ENCODE measurements at regions not wholly inside any gene's neighbourhood (a gene's known extent, or its start where the extent isn't known, plus 50 kb on each side); places are given as distances from the start of the nearest gene placed in this dataset.

DNA sequence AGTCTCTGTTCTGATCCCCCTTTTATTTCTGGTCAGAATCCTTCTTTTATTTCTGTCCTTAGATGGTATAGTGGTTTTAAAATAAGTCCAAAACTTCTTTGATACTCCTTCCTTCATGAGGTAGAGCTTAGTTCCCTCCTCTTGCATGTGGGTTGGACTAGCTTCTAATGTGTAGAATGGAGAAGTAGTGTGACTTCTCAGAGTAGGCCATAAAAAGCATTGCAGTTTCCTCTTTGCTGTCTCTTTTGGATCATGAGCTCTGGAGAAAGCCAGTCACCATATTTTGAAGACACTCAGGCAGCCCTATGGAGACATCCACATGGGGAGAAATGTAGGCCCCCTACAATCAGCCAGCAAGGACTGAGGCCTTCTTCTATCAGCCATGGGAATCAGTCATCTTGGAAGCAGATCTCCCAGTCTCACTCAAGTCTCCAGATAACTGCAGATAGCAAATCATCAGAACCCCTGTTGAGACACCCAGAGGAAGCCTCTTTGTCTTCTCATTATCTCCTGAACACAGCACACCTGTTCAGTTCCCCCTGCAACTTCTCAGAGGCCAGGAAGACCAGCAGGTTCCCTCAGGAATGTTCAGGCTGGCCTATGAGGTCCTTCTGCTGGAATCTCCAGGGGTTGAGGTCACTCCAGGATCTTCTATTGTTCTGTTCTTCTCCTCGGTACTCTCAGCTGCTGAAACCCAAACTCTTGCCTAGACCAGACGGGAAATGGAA, 511.9 kb upstream of the ZMIZ1 start:
- Histone ChIP-seq H3K4me3 (replicated peaks in 1 of 3) (no peak overlapping the region), H3K9me3 (no peaks in the 10 kb centered on the region), H3K27me3 (no peaks in the 10 kb centered on the region), H3K4me1 (peaks cover 11 to 20% of the 10 kb centered on the region in 2 donors), H3K27ac (no peak overlapping the region), H3K36me3 (no peaks in the 10 kb centered on the region)
- no peak for TF ChIP-seq POLR2A (IDR thresholded peaks at IDR 0.05)
- TF ChIP-seq, protein P1, sequence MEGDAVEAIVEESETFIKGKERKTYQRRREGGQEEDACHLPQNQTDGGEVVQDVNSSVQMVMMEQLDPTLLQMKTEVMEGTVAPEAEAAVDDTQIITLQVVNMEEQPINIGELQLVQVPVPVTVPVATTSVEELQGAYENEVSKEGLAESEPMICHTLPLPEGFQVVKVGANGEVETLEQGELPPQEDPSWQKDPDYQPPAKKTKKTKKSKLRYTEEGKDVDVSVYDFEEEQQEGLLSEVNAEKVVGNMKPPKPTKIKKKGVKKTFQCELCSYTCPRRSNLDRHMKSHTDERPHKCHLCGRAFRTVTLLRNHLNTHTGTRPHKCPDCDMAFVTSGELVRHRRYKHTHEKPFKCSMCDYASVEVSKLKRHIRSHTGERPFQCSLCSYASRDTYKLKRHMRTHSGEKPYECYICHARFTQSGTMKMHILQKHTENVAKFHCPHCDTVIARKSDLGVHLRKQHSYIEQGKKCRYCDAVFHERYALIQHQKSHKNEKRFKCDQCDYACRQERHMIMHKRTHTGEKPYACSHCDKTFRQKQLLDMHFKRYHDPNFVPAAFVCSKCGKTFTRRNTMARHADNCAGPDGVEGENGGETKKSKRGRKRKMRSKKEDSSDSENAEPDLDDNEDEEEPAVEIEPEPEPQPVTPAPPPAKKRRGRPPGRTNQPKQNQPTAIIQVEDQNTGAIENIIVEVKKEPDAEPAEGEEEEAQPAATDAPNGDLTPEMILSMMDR (IDR thresholded peaks at IDR 0.05): no peak
- intact Hi-C loops (cut with DNase I): no loop called here
- DNase-seq: no peak
- 95 to 96% methylated on average over 2 of the region's 2 CpGs for WGBS, 2 donors

DNA sequence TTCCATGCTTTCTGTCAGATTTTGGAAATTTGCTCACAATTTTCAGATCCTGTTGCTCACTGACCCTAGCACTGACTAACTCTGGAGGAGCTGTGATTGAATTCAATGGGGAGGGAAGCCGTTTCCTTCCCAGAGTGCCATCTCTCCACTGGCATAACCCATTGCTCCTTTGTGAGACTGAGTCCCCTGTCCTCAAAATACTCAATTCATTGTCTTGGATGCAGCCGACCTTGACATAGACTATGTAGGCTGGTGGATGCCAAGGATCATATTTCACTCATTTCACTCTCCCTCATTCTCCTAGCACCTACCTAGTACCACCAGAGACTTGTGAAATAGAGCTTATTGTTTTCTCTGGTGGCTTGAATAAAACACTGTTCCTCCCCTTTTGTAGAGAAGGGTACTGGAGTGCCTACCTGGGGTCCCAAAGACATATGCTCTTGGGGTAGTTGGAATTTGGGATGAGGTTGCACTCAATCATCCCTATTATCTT, 511.3 kb upstream of the ZMIZ1 start:
- no peaks in the 10 kb centered on the region for H3K9me3 ChIP-seq
- no peaks in the 10 kb centered on the region for H3K27me3 ChIP-seq
- no peak for DNase-seq
- 76 to 78% methylated on average over 2 of the region's 2 CpGs for WGBS, 2 donors
- no peaks in the 10 kb centered on the region for H3K36me3 ChIP-seq
- no peak overlapping the region for H3K4me3 ChIP-seq (replicated peaks in 1 of 3)
- H3K4me1 ChIP-seq: peaks cover 5 to 13% of the 10 kb centered on the region in 2 donors
- TF ChIP-seq, protein P1 (IDR thresholded peaks at IDR 0.05): no peak
- no peak for TF ChIP-seq POLR2A (IDR thresholded peaks at IDR 0.05)
- H3K27ac ChIP-seq: no peak overlapping the region
- intact Hi-C loops (cut with DNase I): no loop called here

DNA sequence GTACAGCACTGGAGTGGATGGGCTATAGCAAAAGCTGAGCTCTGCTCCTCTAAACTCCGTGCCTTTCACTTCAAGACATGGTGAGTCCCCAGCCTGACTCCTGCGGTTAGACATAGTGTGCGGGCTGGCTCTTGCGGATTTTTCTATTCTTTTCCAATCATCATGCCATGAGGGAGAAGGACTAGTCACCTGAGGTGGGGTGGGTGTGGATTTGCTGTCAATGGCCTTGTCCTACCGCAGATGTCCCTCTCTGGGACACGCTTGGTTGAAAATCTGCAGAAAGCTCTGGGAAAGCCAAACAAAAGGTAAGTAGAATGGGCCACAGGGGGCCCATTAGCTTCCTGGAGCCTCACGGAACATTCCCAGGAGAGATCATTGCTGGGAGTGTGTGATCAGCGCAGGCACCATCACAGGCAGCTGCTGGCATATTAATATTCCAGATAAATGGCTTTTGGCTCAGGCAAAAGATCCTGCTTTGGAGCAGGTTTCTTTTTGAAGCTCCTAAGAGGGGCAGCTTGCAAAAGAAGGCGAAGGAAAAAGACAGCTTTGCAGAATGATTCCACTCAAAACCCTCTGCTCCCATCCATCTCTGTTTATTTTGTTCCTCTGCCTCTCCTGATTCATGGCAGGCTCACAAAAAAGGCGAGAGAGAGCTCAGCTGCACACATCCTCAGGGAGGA, 509.0 kb upstream of the ZMIZ1 start:
- DNase-seq: no peak
- no peaks in the 10 kb centered on the region for H3K36me3 ChIP-seq
- no peaks in the 10 kb centered on the region for H3K27me3 ChIP-seq
- intact Hi-C loops (cut with DNase I): no loop called here
- peaks cover 0 to 7% of the 10 kb centered on the region in 2 donors for H3K4me1 ChIP-seq
- H3K9me3 ChIP-seq: no peaks in the 10 kb centered on the region
- no peak for TF ChIP-seq POLR2A (IDR thresholded peaks at IDR 0.05)
- 69% methylated on average over 9 to 10 of the region's 10 CpGs for WGBS, 2 donors
- no peak overlapping the region for H3K27ac ChIP-seq
- no peak overlapping the region for H3K4me3 ChIP-seq (replicated peaks in 1 of 3)

DNA sequence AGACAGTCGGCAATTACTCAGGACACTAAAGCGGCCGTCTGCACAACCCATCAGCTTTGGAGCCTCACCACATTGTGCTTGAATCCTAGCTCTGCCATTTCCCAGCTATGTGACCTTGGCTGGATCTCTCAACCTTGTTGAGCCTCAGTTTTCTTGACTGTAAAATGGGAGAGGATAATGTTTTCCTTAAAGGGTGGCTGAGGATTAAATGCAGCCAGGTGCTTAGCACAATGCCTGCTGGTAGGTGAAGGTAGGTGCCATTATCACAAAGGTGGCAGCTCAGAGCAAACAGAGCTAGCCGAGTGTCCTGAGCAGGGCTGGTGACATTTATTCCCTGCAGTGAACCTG, 508.5 kb upstream of the ZMIZ1 start:
- no peak overlapping the region for H3K4me3 ChIP-seq (replicated peaks in 1 of 3)
- H3K36me3 ChIP-seq: no peaks in the 10 kb centered on the region
- no peak for TF ChIP-seq POLR2A (IDR thresholded peaks at IDR 0.05)
- TF ChIP-seq, protein P1 (IDR thresholded peaks at IDR 0.05): no peak
- 71 to 77% methylated on average over 4 of the region's 4 CpGs for WGBS, 2 donors
- intact Hi-C loops (cut with DNase I): no loop called here
- no peak overlapping the region for H3K27ac ChIP-seq
- no peaks in the 10 kb centered on the region for H3K27me3 ChIP-seq
- H3K4me1 ChIP-seq: peaks cover 0 to 7% of the 10 kb centered on the region in 2 donors
- DNase-seq: no peak
- no peaks in the 10 kb centered on the region for H3K9me3 ChIP-seq

DNA sequence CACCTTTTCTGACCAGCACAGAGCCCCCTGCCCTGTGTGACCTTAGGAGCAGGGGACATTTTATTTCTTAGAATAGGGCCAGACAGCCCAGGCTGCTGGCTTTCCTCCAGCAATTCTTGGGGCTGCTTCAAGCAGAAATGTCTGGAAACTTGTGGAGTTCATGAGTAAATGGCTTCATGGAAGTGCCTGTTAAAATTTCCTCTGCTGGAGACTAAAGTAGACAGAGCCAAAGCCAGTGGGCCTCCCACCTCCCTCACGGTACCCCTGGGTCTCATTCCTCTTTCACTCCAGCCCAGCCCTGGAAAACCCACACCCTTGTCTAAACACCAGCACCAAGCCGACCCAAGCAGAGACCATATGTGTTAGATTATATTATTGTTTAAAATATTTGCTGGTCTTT, 505.5 kb upstream of the ZMIZ1 start:
- H3K27me3 ChIP-seq: no peaks in the 10 kb centered on the region
- H3K4me1 ChIP-seq: peaks cover 11 to 28% of the 10 kb centered on the region in 2 donors
- H3K4me3 ChIP-seq (replicated peaks in 1 of 3): no peak overlapping the region
- TF ChIP-seq POLR2A (IDR thresholded peaks at IDR 0.05): no peak
- TF ChIP-seq, protein P1 (IDR thresholded peaks at IDR 0.05): no peak
- DNase-seq: no peak
- 47 to 50% methylated on average over 2 of the region's 2 CpGs for WGBS, 2 donors
- no peaks in the 10 kb centered on the region for H3K9me3 ChIP-seq
- no peak overlapping the region for H3K27ac ChIP-seq
- no peaks in the 10 kb centered on the region for H3K36me3 ChIP-seq
- intact Hi-C loops (cut with DNase I): no loop called here

Data from thyroid gland (tissue), 4 donors.